ENCODE measurements at regions not wholly inside any gene's neighbourhood (a gene's known extent, or its start where the extent isn't known, plus 50 kb on each side); places are given as distances from the start of the nearest gene placed in this dataset.
"Not testable (repeated sequence)": the region's sequence is repeated elsewhere in the genome, so short reads cannot be mapped to it uniquely, and the experiment has no call there.

DNA sequence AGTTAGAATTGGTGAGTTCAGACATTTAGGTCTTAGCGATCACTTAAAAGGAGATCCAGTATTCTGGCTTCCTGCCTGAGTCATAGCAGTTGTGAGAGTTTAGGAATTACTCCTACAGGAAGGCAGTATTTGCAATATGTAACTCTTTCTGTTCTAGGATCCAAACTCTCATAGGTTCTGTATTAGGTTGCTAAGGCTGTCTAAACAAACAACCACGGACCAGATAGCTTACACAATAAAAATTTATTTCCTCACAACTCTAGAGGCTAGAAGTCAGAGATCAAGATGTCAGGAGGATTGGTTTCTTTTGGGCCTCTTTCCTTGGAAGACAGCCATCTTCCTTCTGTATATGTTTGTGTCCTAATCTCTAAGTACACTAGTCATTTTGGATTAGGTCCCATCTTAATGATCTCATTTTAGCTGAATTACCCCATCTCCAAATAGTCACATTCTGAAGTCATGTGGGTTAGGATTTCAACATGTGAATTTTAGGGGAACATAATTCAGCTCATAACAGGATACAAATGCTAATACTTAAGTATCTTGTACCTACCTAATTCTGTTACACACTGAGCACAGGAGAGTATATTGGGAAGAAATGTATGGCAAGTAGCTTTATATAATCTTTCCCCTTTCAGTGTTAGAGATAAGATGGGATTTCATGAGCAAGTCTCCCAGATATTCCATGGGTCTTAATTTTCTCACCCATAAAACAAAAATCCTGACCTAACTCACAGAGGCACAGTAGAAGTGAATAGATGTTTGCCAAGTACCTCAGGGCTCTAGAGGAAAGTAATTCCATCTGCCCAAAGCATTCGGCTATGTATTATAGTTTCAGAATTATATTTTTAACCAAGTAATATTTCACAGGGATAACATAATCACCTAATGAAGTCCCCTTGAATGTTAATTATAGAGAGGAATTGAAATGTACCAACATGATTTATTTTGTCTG, 144.4 kb downstream of the PTBP2 start:
- no peak for DNase-seq (ENCODE audit: low read depth in 2 of 2, low spot score in 1 of 2)

DNA sequence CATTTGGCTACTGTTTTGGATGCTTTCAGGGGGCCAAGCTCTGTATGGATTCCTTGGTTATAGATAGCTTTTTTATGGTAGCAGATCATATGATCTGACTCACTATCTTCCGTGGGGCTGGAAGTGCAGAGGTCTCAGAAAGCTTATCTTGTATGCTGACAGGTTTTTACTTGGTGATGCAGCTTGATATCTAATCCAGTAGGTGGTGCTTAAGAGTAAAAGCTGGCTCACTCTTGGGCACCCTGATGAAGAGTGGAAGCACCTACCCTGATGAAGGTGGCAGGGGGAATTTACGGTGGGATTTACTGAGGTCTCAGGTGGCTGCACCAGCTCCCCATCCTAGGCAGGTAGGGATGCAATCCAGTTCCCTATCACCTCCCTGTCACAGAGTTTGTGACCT, 151.2 kb downstream of the PTBP2 start:
- DNase-seq (ENCODE audit: low read depth in 2 of 2, low spot score in 1 of 2): no peak

DNA sequence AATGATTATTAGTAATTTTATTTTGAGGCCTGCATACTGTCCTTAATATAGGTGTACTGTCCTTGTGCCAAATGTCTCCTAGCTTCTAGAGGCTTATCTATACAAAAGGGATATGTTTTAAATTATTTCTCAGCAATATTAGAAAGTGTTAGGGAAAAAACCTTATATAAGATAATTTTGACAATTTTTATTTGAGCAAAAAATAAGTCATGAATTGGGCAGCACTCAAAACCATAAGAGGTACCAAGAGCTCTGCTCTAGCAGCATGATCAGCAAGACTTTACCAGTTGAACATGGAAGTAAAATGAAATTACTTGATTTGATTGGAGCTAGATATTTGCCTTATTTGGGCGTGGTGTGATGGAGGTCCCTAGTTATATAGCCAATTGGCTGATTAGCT, 157.1 kb downstream of the PTBP2 start:
- DNase-seq (ENCODE audit: low read depth in 2 of 2, low spot score in 1 of 2): no peak

GRCh38 chr1:96880626-96881025, 159.0 kb downstream of the PTBP2 start:
- DNase-seq (ENCODE audit: low read depth in 2 of 2, low spot score in 1 of 2): no peak

GRCh38 chr1:96882096-96882495, 160.5 kb downstream of the PTBP2 start:
- no peak for DNase-seq (ENCODE audit: low read depth in 2 of 2, low spot score in 1 of 2)

DNA sequence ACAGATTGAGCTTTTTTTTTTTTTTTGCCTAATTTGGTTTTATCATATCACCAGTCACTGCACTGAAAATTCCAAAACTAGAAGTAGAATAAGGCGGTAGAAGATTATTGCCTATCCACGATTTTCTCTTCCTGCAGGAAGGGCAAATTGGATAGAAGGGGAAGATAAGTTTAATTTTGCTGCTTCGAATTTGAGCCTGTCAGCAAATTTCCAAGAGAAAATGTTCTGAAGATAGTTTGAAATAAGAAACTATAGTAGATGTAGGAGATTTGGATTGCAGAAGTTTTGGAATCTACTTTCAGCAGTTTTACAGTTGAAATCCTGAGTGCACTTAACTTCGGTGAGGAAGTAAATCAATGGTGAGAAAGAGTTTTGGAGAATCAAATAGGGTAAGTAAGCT, 164.9 kb downstream of the PTBP2 start:
- DNase-seq (ENCODE audit: low read depth in 2 of 2, low spot score in 1 of 2): no peak

DNA sequence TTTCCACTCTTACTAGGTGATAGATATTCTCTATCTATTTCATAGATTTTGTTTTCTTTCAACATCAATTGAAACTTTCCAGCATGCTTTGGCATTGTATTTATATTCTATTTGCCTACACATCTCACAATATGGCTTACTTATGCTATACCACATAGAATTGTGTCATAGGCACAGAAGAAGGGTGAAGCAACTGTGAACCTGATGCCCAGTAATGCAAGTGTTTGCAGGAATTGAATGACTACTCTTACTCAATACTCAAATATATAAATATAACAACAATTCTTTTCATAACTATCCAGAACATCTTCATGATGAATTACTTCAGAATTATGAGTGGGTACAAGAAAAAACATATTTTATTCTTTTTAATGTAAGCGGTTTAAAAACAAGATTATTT, 165.9 kb downstream of the PTBP2 start:
- DNase-seq (ENCODE audit: low read depth in 2 of 2, low spot score in 1 of 2): no peak

- no peak for DNase-seq (ENCODE audit: low read depth in 2 of 2, low spot score in 1 of 2)
Measured at GRCh38 chr1:96901783-96902363, 180.3 kb downstream of the PTBP2 start.

DNA sequence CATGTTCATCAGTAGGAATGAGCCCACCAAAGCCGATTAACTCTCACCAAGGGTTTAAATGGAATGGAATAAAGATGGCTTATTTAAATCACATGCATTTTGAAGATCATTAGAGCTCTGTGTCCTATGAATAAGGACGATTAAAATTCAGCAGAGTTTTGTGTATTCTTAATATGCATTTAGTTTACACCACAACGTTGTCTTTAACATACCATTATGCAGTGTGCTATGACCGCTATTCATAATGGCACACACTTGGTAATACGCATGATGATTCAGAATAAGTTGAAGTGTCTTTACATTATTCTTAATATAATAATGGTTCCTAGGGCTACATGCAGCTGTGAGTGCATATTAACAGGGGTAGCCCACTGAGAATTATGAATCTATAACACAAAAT, 190.7 kb downstream of the PTBP2 start:
- no peak for DNase-seq (ENCODE audit: low read depth in 2 of 2, low spot score in 1 of 2)

GRCh38 chr1:96915701-96916100, 194.1 kb downstream of the PTBP2 start:
- DNase-seq (ENCODE audit: low read depth in 2 of 2, low spot score in 1 of 2): not testable (repeated sequence)

GRCh38 chr1:96918406-96918805, 196.8 kb downstream of the PTBP2 start:
- no peak for DNase-seq (ENCODE audit: low read depth in 2 of 2, low spot score in 1 of 2)

- no peak for DNase-seq (ENCODE audit: low read depth in 2 of 2, low spot score in 1 of 2)
Measured at GRCh38 chr1:96922181-96922580, 200.6 kb downstream of the PTBP2 start.

DNA sequence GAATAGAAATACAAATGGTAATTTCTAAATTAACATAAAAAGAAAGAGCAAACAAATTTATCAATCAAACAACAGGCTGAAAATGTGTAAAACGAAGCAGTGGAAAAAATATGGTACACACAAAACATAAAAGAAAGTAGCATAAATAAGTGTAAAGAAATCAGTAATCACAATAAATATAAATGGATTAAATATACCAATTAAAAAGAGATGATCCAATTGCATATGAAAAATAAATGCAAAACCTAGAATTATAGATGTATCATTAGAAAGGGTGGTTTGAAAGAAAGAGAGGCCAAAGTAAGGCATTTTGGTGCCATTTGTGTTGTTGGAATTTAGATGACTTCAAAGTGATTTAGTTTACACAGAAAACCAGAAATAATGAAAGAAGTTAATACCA, 202.2 kb downstream of the PTBP2 start:
- no peak for DNase-seq (ENCODE audit: low read depth in 2 of 2, low spot score in 1 of 2)

- DNase-seq (ENCODE audit: low read depth in 2 of 2, low spot score in 1 of 2): no peak
Measured at GRCh38 chr1:96926176-96926575, 204.6 kb downstream of the PTBP2 start.

DNA sequence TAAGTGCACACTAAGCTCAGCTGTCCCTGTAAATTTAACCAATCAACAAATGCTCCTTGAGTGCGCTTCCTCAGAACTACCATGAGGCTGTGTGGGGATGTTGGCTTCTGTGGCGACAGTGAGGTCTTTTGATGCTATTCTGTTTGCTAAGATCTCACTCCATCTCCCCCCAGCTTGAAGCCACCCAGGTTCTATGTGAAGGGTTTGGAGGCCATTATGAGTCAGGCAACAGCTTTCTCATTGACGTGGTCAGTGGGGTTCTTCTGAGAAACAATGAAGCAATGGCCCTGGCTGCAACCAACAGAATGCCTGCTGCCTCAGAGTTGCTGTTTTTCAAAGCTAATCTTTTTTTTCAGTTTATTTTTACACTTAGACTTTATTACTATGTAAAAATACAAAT, 205.5 kb downstream of the PTBP2 start:
- DNase-seq (ENCODE audit: low read depth in 2 of 2, low spot score in 1 of 2): no peak

DNA sequence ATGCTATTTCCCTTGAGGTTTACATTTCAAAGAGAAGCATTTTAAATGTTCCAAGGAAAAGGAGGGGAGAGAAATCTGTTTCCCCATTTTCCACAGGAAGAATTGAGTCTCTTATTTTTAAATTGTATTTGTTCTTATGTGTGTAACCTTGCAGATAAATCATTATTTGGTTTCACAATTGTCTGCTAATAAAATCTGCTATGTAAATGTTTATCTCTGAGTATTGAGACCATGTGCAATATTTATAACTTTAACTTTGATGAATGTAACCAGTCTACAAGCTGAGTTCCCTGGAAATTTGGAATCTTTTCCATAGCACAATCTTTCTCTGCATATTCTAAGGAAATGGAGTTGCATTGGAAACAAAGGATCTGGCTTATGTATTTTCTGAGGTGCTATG, 209.6 kb downstream of the PTBP2 start:
- DNase-seq (ENCODE audit: low read depth in 2 of 2, low spot score in 1 of 2): no peak

DNA sequence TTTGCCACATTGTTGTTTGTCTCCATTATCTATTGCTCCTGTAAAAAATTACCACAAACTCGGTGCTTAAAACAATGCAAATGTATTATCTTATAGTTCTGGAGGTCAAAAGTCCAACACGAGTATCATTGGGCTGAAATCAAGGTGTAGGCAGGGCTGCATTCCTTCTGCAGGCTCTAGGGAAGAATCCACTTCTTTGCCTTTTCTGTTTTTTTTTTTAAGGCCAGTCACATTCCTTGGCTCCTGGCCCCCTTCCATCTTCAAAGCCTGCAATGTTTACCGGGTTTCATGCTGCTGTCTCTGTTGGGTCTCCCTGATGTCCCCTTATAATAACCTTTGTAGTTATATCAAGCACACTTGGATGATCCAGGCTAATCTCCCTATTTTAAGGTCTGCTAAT, 212.7 kb downstream of the PTBP2 start:
- DNase-seq (ENCODE audit: low read depth in 2 of 2, low spot score in 1 of 2): no peak

GRCh38 chr1:96944432-96945092, 223.0 kb downstream of the PTBP2 start:
- no peak for DNase-seq (ENCODE audit: low read depth in 2 of 2, low spot score in 1 of 2)

GRCh38 chr1:96945509-96946084, 224.0 kb downstream of the PTBP2 start:
- DNase-seq (ENCODE audit: low read depth in 2 of 2, low spot score in 1 of 2): no peak

DNA sequence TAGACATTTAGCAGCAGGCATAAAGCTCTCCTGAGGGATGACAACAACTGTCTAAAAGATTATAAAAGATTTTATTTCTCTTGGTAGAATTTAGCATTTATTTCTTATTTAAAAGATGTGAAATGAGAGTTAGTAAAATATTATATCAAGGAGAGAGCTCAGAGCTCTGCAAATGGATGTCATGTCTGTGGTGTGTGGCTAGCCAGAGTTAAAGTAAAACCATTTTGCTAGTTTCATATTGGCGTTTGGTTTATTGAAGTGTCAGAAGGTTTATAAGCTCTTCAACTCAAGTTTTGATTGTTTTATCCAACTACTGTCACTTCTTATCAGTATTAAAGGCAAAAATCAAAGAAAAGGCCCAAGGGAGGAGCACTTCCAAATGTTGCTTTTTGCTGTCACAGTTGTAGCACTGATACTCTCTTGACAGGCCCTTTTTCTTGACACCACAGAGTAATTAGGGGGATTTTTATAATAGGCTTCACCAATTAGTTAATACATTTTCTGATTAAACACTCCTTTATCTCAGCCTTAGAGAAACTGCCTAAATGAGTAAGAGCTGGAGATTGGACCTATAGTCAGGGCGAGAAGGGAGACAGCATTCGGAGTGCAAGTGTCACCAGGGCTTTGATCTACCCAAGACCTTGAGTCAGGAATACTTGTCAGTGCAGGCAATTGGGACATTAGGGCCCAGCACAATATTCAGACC, 233.9 kb downstream of the PTBP2 start:
- no peak for DNase-seq (ENCODE audit: low read depth in 2 of 2, low spot score in 1 of 2)

- DNase-seq (ENCODE audit: low read depth in 2 of 2, low spot score in 1 of 2): no peak
Measured at GRCh38 chr1:96962216-96962615, 240.6 kb downstream of the PTBP2 start.

Measured in stimulated activated CD8-positive, alpha-beta memory T cell treated with anti-CD3 and anti-CD28 coated beads, Interleukin-4, amount 100 ng/mL, for 1 hour (primary cell).